Muscle of back (tissue), 3 donors: ENCODE measurements at regions not wholly inside any gene's neighbourhood (a gene's known extent, or its start where the extent isn't known, plus 50 kb on each side); places are given as distances from the start of the nearest gene placed in this dataset.

Source experiments
- DNase-seq, 3 donors: peaks; one replicate each; pipeline versions ENCODE4 v3.0.0 to v3.0.0-alpha.2; 2013

GRCh38 chr6:15042938-15043337 is 202.9 kb upstream of the JARID2 start:
- no peak for DNase-seq

- no peak for DNase-seq
These were observed 201.6 kb upstream of the JARID2 start for GRCh38 chr6:15044146-15044882.

DNA sequence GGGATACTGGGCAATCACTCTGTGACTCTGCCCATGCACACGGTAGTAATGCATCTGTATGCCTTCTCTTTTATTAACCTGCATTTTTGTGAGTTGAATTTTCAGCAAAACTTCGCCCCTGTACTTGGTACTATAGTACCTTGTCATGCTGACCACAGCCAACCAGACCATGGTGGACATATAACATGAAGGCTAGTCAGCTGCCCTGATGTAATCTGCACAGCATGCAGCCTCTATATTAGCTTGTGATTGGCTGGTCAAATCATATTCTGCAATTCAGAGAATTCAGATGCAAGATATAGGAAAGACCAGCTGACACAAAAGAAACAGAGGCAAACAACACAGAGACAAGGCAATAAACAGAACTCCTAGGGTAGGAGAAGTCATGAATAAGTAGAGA is 200.9 kb upstream of the JARID2 start:
- DNase-seq: no peak

- no peak for DNase-seq
These were observed 199.1 kb upstream of the JARID2 start for GRCh38 chr6:15046751-15047150.

DNA sequence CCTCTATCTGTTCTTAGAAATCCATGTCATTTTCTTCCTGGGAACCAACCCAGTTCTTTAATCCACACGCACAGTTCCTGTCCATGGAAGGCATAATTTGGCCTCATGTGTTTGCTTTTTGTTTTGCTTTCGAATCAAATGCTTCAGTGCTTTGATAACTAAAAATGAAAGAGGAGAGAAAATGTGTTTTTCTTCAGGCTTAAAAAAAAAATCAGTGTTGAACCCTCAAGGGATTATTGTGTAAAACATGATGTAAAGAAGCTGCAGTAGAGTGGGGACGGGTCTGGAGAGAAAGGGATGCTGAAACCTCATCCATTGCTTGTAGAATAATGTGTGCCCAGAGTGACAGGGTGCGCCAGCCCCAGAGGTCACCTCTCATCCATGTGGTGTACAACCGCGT is 197.5 kb upstream of the JARID2 start:
- no peak for DNase-seq

DNA sequence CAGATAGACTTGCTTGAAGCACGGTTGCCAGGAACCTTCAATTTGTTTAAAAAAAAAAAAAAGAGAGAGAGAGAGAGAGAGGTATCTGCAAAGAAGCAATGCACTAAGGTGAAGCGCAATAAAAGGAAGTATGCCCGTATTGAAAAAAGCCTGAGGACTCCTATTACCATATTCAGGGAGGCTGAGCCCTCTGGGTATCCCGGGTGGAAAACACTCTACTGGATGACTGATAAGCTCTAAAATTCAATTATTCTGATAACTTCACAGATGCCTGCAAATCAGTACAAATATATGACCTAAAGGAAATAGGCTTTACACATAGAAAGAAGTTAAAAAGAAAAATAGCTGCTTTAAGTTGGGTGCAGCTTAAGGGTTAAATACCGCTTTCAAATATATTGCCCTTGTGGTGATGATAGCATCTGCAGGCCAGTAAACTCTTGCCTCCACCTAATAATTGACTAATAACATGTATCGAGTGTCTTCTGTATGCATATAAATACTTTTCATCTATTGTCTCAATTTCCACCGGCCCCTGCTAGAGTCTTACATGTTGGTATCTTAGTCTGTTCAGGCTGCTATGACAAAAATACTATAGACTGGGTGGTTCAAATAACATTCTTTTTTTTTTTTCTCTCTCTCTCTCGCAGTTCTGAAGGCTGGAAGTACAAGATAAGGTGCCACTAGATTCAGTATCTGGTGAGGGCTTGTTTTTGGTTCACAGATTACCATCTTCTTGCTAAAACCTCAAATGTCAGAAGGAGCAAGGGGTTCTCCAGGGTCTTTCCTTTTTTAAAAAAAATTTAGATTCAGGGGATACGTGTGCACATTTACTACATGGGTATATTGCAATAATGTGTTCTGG is 187.4 kb upstream of the JARID2 start:
- DNase-seq: no peak

- peak in 2 of 3 donors; percentile 17 to 23 for DNase-seq
These were observed 184.7 kb upstream of the JARID2 start for GRCh38 chr6:15061180-15061641.

DNA sequence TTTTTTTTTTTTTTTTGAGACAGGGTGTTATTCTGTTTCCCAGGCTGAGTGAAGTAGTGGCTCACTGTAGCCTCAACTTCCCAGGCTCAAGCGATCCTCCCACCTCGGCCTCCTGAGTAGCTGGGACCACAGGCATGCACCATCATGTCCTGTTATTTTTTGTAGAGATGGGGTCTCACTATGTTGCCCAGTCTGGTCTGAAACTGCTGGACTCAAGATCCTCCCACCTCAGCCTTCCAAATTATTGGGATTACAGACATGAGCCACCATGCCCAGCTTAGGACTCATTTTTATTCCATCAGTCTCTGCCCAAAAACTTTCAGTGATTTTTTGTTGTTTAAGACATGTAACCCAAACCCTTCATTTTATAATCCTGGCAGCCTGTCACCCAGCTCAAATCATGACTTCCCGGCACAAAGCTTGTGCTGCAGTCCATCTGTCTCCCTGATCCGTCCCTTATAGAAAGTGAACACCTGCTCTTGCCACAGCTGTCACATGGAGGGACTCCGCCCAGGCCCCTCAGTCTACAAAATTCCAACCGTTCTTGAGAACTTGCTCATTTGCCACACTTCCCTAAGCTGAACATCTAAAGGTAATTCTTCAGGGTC is 183.9 kb upstream of the JARID2 start:
- DNase-seq: peak in 2 of 3 donors; percentile 59 to 60

DNA sequence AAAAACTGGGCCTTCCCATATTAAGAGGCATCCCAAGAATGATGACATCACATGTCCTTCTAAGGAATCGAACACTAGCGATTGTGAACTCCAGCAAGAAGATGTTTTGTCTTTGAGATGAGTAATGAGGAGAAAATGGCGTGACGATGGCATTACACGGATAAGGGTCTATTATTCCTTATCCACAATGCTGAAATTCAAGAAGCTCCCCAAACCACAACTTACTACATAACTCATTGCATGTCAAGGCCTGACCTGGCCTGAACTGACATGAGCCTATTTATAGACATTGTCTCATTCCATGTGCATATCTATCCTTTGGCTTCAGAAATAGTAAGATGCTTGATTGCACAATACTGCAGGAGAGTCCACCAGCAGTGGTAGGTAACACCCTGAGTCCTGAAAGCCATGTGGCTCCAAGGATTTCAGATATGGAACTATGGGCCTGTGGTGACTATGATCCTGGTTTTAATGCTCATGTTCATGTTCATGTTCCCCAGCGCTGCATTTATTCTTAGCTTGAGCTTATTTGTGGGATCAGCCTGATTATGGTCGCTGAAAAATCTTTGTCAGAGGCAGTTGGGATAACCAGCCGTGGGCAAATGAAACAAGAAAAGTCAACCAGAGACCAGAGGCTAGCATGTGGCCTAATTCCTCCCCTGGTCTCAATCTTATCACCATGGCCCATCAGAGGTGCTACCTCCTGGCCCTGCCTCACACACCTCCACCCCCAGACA is 183.2 kb upstream of the JARID2 start:
- peak in 2 of 3 donors; percentile 45 to 82 for DNase-seq

- DNase-seq: peak in 2 of 3 donors; percentile 34 to 35
These were observed 182.5 kb upstream of the JARID2 start for GRCh38 chr6:15063253-15063853.

DNA sequence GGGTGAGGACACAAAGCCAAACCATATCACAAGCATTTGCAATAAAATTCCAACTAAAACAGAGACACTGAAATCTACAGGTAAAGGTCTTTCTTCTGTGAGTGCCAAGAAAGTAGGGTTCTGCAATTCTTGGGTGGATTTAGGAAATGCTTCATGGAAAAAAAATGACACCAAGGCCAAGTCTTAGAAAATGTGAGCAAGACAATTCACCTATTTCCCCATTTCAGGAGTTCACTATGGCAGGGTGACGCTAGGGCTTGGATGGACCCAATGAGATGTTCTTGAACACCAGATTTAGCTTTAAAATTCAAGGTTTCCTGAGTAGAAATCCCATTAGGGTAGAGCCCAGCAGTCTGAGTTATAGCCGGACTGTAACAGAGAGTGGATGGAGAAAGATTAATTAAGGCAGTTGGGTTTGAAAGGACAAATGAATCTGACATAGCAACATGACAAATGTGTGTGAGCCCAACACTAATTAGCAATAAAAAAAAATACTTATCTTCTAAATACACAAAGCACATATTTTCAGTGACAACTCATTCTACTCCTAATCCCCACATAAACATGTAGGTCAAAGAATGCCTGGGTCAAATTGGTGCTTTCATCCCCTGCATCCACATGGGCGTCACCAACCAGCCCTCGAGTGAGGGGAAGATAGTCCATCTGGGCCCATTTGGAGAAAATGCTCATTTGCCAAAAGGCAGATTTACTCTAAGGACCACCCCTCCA is 180.4 kb upstream of the JARID2 start:
- no peak for DNase-seq

- DNase-seq: no peak
These were observed 179.6 kb upstream of the JARID2 start for GRCh38 chr6:15066089-15066758.

DNA sequence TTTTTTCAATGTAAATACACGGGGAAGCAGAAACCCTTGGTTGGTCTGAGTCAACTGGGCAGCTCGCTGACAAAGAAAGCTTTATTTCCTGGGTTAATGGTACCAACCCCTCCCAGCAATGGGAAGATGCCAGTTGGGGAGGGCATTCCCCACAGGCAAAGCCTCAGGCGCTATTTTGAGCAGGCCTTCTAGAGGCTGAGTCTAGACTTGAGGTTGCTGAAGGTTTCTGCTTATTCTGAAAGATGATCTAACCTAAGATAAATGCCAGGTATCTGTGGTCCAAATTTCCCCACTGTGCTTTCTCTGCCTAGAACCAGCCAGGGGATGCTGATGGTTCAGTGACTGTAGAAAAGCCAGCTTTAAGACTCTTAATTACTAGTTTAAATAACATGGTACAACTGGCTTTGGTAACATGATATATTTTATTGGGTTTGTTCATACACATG is 172.5 kb upstream of the JARID2 start:
- DNase-seq: no peak

DNA sequence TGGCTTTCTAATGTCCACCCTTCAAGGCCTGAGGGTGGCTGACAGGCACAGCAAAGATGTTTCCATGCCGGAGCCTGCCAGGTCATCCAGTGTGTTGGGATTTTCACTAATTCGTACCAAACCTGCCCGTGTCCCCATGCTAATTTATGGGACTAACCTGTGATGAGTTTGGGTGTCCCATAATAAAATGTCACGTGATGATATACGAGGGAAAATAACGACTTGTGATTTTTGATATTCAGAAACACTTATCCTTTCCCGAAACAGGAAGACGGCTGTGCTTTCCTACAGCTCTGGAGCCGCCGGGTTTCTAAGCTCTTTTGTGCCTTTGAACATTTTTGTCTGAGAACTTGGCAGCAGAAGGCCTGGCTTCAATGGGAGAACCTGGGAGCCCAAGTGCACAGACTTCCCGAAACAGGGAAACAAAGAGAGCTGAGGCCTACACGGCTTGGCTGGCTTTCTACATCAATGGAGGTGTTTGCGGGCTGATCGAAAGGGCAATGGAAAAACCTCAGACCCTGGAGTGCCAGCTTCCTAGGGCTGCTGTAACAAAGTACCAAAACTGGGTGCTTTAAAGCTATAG is 171.9 kb upstream of the JARID2 start:
- no peak for DNase-seq

GRCh38 chr6:15074806-15075205 is 171.1 kb upstream of the JARID2 start:
- no peak for DNase-seq

DNA sequence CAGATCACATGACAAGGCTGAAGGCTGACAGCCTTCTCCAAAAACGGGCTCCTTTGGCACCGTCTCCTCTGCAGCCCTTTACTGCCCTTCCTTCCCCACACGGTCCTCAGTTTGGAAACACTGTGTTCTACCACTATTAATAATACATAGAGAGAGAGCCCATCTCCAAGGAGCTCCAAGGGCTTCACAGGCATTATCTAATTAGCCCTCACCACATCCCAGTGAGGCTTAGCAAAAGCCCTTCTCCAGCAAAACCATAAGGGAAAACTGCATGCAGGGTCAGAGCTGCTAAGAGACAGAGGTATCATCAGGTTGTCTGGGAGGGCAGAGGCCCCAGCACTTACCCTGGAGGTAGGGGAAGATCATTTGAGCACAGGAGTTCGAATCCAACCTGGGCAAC is 169.3 kb upstream of the JARID2 start:
- DNase-seq: no peak

GRCh38 chr6:15077006-15077405 is 168.9 kb upstream of the JARID2 start:
- DNase-seq: no peak

- no peak for DNase-seq
These were observed 167.9 kb upstream of the JARID2 start for GRCh38 chr6:15077961-15078360.

GRCh38 chr6:15079288-15079817 is 166.5 kb upstream of the JARID2 start:
- DNase-seq: no peak
